Tibial nerve (tissue), 4 donors: ENCODE measurements at regions not wholly inside any gene's neighbourhood (a gene's known extent, or its start where the extent isn't known, plus 50 kb on each side); places are given as distances from the start of the nearest gene placed in this dataset.

Experiments
- CTCF ChIP-seq, 5 experiments: fragments of 200-600 bp in 3 of 5; fragments of 450-650 bp in 2 of 5; sonication (generic) in 3 of 5; IDR thresholded peaks; one replicate each; pipeline ENCODE4 v1.5.1; 2016 to 2019; ENCODE audit warnings: antibody characterized with exemption in 5 of 5, mild to moderate bottlenecking in 3 of 5, moderate library complexity in 2 of 5
- EP300 ChIP-seq, 2 donors: sonication (generic); formaldehyde crosslinking; IDR thresholded peaks; one replicate each; pipeline ENCODE4 v1.6.1; 2017; ENCODE audit warnings: antibody characterized with exemption in 2 of 2, mild to moderate bottlenecking in 1 of 2
- POLR2A ChIP-seq, 2 donors: fragments of 450-650 bp; IDR thresholded peaks; one replicate each; pipeline ENCODE4 v1.6.1; 2017; ENCODE audit warnings: antibody characterized with exemption in 2 of 2, mild to moderate bottlenecking in 2 of 2, moderate library complexity in 2 of 2

DNA sequence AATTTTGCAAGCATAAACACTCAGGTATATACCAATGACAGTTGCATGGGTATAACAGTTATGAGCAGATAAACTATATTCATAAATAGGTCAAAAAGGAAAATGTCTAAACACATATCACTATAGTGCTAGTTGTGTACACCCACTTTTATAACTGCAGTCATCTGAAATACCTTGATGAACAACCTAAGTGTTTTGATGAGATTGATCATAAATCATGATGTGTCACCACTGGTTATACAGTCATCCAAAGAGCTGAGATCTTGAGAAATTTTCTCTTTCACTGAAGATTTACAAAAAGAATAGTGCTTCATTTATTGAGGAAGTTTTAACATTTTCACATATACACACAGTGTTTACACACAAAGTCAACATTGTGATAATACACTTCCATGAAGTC lies 78.6 kb upstream of the SLC25A13 start:
- TF ChIP-seq CTCF (IDR thresholded peaks at IDR 0.05) (no peak), POLR2A (IDR thresholded peaks at IDR 0.05) (no peak), EP300 (IDR thresholded peaks at IDR 0.05) (no peak)
